ENCODE measurements at regions not wholly inside any gene's neighbourhood (a gene's known extent, or its start where the extent isn't known, plus 50 kb on each side); places are given as distances from the start of the nearest gene placed in this dataset.
"Not testable (repeated sequence)": the region's sequence is repeated elsewhere in the genome, so short reads cannot be mapped to it uniquely, and the experiment has no call there.

GRCh38 chr5:124206540-124206939 lies 539.9 kb downstream of the ZNF608 start:
- DNase-seq: no peak

DNA sequence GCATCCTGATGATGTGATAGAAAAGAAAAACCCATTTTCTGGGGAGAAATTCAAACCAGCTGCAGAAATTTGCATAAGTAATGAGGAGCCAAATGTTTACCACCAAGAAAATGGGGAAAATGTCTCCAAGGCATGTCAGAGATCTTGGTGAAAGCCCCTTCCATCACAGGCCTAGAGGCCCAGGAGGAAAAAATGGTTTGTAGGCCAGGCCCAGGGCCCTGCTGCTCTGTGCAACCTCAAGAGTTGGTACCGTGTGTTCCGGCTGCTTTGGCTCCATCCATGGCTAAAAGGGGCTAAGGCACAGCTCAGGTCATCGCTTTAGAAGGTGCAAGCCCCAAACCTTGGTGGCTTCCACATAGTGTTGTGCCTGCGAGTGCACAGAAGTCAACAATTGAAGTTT lies 543.1 kb downstream of the ZNF608 start:
- no peak for DNase-seq

DNA sequence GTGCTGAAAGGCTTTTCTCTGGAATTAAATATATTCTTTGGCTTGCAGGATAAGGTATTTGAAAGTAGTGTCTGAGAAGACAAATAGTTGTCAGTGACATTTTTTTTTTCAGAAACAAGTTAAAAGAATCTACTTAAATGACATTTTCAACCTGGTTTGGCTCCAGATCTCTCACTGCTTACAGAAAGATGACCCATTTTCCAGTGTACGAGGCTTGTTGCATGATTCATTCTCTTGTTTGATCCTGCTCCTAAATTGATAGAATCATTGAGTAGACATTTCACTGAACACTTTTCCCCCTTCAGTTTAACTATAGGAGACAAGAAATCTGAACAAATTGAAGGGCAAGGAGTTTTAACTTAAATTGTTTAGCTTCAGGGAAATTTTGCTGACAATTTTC lies 546.1 kb downstream of the ZNF608 start:
- no peak for DNase-seq

DNA sequence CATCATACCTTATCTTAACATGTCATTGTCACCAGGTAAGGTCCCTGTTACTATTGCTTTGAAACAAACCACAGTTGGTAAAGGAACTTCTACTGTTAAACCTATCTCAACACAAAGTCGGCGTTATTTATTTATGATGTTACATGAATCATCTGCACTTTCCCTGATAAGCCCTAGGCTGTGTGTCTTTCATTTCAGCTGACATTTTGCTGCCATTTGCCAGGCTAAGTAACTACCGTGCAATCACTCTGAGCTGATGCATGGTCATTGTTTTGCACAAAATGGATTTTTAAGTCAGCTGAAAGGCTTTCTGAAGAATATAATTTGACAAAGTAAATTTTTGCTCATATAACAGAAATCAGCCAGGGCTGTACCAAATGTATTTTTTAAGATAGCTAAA lies 546.5 kb downstream of the ZNF608 start:
- no peak for DNase-seq

GRCh38 chr5:124195411-124195810 lies 551.0 kb downstream of the ZNF608 start:
- no peak for DNase-seq

DNA sequence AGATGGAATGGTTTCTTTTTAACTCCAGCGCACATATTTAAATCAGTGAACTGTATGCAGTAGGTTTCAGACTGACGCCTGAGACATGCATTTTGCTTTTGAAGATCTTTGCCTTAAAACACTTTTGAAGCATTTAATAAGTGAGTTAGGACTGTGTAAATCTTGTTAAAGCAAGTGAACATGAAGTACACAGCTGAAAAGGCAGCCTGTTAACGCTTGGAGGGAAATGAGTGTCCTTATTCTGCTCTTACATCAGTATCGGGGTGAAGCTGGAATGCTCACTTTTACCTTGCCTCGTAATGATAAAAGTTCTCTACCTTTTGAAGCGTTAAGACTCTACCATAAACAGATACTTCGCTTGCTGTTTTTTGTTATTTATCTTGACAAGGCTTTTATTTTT lies 552.2 kb downstream of the ZNF608 start:
- DNase-seq: no peak

GRCh38 chr5:124193371-124193789 lies 553.1 kb downstream of the ZNF608 start:
- DNase-seq: no peak

DNA sequence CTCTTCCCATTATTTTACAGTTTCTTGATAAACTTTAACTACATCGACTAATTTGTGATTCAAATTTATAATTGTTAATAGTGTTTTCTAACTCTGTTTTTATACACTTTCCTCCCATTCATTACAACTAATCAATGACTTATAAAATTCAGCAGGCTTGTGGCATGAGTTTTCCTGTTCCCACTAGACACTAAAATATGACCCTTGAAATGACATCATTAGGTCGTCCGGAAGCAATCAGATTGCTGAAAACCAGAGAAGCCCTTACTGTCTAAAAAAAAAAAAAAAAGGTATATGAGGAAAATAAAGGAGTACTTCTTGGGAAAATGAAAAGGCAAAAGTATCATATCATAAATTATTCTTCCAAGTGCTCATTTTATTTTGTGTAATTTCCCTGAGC lies 553.7 kb downstream of the ZNF608 start:
- no peak for DNase-seq

- DNase-seq: no peak
Observed at GRCh38 chr5:124185716-124186115, 560.7 kb downstream of the ZNF608 start.

- DNase-seq: no peak
Observed at GRCh38 chr5:124182133-124182532, 564.3 kb downstream of the ZNF608 start.

DNA sequence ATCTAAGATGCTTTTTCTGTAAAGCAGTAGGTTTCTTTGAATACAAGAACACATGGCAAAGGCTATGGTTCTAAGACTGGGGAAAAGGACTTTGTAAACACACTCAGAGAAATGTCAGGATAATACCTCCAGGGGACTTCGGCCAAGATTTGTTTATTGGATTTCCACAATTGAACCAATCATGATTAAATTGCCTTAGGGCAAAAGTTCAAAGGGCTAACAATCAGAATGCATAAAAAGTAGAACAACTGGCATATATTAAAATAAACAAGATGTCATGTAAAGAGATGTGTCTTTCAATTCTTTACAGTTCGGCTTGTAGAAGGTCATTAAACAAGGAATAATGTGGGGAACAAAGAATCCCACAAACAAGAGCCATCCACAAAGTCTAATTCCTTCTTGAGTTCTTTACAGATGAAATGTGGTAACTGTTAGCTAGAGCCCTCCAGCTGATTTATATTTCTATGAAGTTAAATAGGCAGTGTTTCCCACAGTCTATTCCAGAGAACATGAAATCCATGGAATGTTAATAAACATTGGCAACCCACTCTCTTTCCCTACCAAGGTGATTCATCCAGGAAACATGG lies 565.5 kb downstream of the ZNF608 start:
- no peak for DNase-seq

- no peak for DNase-seq
Observed at GRCh38 chr5:124180299-124180874, 566.1 kb downstream of the ZNF608 start.

DNA sequence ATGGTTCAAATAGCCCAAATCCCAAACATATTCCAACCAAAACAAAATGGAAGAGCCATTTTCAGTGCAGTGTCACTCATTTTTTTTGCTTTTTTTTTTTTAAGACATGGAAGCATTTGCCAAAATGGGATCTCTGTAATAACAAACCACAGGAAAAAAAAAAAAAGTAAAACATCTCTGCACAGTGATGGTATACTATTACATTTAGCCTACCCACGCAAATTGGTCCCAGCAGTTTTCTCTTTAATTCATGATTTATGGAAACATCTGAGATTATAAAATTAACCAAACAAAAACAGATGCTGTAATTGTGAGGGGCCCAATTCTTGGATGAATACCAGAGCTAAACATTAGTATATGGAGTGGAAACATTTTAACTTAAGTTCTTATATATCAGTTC lies 566.6 kb downstream of the ZNF608 start:
- no peak for DNase-seq

GRCh38 chr5:124178050-124178449 lies 568.4 kb downstream of the ZNF608 start:
- no peak for DNase-seq

DNA sequence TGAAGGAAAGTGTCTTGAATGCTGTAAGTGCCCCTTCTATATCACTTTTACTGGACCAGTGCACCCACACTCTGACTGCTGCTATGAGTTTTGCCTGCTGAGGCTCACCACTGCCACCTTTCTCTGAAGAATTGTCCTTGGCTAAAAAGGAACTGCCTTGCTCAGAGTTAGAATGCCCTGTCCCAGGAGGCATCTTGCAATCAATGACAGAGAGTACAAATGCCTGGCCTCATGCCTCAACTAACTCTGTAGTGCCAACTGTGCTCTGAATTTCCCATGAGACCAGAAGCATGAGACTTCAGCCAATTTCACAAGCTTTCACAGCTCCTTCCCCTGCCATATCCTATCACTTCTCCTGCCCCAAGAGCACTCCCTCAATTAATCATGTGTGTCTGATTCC lies 569.7 kb downstream of the ZNF608 start:
- DNase-seq: no peak

DNA sequence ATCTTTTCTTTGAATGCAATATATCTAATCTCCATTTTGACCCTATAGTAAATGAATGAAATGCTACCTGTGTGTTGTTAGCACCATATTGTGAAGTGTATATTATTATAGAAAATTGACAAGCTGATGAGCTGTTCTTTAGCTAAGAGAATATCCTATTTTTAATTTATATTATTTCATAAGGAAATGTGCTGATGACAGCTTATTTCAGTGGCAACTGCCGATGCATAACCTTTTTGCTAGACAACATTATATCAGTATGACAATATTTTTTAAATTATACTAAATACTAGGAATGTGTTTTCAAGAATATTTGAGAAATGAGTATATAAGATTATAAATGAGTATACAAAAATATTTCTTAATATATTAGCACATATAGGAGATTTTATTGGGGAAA lies 573.1 kb downstream of the ZNF608 start:
- no peak for DNase-seq

DNA sequence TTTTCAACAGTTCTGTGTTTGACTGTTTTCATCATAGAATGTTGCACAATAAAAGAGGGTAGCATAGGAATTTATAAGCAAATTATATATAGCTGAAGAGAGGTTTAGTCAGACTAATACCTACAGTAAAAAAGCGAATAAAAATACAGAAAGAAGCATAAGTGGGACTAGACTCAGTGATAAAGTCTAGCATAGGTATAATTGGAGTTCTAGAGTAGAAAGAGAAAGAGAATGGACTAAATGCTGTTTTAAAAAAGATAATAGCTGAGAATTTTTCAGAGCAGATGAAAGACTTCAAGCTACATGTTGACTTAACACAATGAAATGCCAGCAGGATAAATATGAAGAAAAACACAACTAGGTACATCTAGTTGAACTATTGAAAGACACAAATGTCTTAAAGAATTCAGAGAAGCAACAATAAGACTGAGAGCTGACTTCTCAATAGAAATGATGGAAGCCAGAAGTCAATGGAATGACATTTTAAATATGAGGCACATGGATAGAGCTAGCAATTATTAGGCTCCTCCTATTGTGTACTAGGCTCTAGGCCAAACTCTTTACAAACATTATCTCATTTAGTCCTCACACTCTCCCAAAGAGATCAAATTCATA lies 573.9 kb downstream of the ZNF608 start:
- DNase-seq: no peak

DNA sequence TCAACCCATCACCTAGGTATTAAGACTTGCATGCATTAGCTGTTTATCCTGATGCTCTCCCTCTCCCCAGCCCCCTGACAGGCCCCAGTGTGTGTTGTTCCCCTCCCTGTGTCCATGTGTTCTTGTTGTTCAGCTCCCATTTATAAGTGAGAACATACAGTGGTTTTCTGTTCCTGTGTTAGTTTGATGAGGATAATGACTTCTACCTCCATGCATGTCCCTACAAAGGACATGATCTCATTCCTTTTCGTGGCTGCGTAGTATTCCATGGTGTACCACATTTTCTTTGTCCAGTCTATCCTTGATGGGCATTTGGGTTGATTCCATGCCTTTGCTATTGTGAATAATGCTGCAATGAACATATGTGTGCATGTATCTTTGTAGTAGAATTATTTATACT lies 578.3 kb downstream of the ZNF608 start:
- not testable (repeated sequence) for DNase-seq

- no peak for DNase-seq
Observed at GRCh38 chr5:124162767-124163532, 583.5 kb downstream of the ZNF608 start.

DNA sequence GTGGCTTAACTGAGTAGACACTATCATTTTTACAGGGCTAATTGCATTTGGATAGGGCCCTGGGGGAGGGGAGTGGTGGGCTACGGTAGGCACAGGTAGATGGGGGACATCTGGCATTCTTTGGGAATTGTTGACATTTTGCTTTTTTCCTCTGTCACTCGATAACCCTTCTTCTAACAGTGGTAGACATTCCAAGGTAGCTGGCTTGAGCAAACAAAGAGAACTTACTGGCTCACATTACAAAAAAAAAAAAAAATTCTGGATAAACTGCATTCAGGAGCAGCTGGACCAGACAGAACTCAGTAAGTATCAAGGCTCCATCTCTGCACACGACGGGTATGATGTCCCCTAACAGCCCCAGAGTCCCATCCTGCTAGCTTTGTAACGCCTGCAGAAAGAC lies 585.2 kb downstream of the ZNF608 start:
- DNase-seq: no peak

GRCh38 chr5:124160265-124160664 lies 586.2 kb downstream of the ZNF608 start:
- DNase-seq: no peak

DNA sequence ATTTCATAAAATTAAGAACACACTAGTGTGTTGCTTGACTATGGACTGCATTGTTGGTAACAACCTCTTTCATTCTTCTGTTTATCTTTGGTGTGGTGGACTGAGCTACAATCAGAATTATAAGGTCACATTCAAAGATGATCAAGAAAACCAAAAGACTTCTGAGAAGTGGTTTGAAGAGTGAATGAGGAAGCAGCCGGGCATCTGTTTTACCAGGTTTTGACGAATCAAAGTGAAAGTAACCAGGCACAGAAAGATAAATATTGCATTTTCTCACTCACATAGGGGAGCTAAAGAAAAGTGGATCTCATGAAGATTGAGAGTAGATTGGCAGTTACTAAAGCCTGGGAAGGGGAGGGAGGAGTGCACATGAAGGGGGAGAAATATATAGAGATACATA lies 589.1 kb downstream of the ZNF608 start:
- DNase-seq: no peak

DNA sequence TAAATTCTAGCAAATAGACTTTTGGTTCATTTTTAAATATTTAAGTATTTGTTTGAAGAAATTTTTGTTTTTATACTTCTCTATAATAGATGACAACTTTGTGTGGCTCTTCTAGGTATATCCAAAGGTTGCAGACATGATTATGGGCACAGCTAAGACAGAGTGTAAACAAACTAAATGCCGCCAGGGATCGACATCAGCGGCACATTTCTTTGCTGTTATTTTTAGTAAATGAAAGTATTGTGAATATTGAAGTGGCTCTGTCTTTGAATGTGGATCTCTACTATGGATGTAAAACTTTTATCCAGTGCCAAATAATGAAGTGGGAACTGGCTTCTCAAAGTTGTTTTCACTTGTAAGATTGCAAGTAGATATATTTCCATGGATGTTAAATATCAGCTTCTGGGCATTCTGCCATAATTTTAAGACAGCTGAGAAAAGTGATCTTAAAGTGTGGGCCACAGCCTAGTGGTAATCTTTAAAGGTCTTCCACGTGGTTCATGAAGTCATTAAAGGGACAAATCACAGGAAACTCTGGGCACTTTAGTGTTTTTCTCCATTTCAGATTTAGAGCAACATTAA lies 589.9 kb downstream of the ZNF608 start:
- DNase-seq: no peak

- DNase-seq: no peak
Observed at GRCh38 chr5:124154714-124155113, 591.7 kb downstream of the ZNF608 start.
